ENCODE measurements at regions not wholly inside any gene's neighbourhood (a gene's known extent, or its start where the extent isn't known, plus 50 kb on each side); places are given as distances from the start of the nearest gene placed in this dataset.

GRCh38 chr2:2871480-2872308 is 505.9 kb downstream of the EIPR1 start:
- no peak for DNase-seq (ENCODE audit: low read depth)

- DNase-seq (ENCODE audit: low read depth): no peak
Measured at GRCh38 chr2:2870106-2870505, 507.5 kb downstream of the EIPR1 start.

- DNase-seq (ENCODE audit: low read depth): no peak
Measured at GRCh38 chr2:2869553-2869952, 508.1 kb downstream of the EIPR1 start.

- no peak for DNase-seq (ENCODE audit: low read depth)
Measured at GRCh38 chr2:2868085-2868484, 509.5 kb downstream of the EIPR1 start.

- DNase-seq (ENCODE audit: low read depth): no peak
Measured at GRCh38 chr2:2867397-2867979, 510.1 kb downstream of the EIPR1 start.

DNA sequence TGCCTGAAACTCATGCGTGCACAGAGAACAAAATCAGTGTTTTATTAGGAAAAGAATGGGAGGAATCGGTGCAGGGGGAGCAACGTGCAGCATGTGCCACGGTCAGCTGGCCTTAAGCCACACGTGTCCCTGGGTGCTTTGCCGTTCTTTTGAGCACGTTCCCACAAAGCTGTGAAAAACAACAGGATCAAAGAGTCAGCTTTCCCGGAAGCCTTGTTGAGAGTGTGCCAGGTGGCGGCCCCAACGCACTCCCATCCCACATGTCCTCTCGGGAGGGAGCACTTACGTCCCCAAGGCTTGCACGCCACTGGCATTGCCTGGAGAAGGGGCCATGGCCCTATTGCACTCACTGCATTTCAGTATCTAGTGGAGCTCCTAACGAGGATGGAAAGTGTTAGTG is 511.2 kb downstream of the EIPR1 start:
- no peak for DNase-seq (ENCODE audit: low read depth)

- no peak for DNase-seq (ENCODE audit: low read depth)
Measured at GRCh38 chr2:2862386-2862785, 515.2 kb downstream of the EIPR1 start.

DNA sequence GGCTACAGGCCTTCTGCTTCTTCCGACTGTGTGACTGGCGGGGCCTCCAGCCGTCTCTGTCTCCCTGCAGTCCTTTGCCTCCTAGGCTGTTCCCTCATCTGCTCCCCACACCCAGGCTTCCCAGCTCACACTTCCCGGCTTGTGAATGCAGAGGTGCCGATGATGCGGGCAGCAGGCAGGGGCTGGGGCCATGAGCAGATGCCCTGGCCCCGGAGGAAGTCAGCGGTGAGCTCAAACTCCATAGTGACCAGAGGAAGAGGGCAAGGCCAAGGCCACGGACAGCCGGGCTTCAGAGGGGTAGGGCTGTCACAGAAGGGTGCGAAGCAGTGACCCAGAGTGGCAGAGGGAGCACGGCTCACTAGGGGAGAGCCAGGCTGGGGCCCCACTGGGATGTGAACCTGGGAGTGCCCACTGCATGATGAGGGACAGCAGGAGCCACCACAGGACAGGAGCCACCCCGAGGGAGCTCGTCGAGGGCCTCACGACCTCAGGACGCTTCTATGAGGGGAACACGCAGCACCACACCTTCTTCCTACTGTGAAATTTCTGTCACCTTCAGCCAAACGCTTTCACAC is 515.9 kb downstream of the EIPR1 start:
- DNase-seq (ENCODE audit: low read depth): no peak

- DNase-seq (ENCODE audit: low read depth): no peak
Measured at GRCh38 chr2:2860589-2861300, 516.9 kb downstream of the EIPR1 start.

- DNase-seq (ENCODE audit: low read depth): no peak
Measured at GRCh38 chr2:2859732-2860131, 517.9 kb downstream of the EIPR1 start.

GRCh38 chr2:2859164-2859563 is 518.5 kb downstream of the EIPR1 start:
- DNase-seq (ENCODE audit: low read depth): no peak

DNA sequence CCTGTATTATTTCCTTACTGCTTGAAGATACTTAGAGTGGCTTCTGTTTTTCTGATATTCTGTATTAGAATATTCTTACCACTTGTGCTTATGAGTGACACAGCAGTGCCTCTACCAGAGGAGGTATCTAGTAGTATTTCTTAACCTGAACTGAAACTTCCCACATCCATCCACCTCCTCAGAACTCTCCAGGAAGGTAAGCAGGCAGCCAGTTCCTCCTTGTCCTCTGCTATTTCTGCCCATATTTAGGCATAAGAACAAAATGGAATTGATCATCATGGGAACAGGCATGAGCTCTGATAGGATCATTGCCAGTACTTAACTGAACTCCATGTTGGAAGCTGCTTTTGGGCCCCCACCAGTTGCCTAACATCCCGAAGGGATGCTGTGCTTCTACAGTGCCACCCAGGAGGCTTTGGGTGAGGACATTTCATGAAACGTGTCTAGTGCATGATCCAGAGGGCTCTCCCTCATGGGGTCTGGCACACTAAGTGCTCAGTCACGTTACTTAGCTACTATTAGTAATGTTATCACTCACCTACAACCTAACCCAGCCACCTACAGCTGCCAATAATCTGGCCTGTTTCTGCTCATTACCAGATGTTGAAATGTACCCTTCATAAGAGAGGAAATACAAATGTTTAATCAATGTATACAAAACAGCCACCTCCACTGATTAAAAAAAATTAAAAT is 520.7 kb downstream of the EIPR1 start:
- no peak for DNase-seq (ENCODE audit: low read depth)

DNA sequence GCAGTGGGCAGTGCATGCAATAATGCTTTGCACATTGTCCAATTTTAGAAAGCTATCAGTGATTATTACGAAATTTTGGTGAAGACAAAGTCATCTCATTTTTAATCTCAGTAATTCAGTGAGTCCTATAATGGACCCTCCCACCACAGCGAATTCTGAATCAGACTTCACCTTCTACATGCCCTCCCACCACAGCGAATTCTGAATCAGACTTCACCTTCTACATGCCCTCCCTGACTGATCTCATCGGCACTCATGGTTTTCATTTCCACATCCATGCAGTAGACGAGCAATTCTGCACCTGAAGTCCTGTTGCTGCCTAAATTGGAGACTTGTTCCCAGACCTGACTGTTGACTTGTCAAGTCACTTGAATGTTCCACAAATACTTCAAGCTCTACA is 522.3 kb downstream of the EIPR1 start:
- no peak for DNase-seq (ENCODE audit: low read depth)

GRCh38 chr2:2853346-2853745 is 522.3 kb upstream of the MYT1L start:
- no peak for DNase-seq (ENCODE audit: low read depth)

DNA sequence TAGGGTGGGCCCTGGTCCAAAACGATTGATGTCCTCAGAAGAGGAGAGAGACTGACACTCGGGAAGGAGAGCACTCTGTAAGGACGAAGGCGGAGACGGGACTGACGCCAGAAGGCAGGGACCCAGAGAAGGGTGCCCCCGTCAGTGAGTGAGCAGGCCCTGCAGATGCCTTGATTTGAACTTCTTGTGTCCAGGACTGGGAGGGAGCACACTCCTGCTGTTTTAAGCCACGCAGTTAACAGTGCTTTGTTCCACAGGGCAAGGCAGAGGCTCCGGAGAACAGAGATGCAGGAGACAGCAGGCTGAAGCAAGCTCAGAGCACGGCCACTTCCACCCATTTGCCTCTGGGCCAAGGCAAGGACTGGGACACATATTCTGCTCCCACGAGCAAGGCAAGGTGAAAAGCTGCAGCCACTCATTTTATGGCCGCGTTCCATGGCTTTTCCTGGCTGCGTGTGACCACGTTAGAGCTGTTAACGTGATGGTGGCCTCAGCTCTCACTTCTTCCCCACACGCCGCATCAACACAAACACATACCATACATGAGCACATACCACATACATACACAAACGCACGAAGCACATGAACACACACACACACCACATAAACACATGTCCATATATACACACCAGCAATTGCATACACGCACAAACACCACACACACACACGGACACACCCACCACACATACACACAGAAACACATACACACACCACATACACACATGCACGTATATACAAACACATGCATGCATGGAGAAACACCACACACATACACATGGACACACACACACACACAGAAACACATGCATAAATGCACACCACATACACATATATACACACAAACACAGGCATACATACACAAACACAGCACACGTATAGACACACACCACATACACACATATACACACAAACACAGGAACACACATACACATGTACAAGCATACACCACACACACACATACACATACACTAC is 521.0 kb upstream of the MYT1L start:
- no peak for DNase-seq (ENCODE audit: low read depth)

DNA sequence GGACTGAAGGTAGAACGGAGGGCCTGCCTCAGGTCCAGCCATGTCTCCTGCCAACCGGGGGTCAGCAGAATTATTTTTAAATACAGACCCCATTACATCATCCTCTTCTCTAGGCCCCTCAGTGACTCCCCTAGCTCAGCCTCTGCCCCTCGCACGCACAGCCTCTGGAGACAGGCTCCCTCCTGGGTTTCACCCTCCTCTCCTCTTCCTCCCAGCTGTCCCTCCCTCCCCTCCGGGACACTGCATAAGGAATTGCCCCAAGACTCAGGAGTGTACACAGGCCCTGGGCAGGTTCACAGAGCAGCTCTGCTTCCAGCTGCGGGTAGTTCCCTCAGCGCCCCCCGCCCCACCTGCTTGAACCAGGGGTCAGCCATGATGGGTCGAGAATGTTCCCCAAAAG is 520.2 kb upstream of the MYT1L start:
- DNase-seq (ENCODE audit: low read depth): no peak

- DNase-seq (ENCODE audit: low read depth): no peak
Measured at GRCh38 chr2:2850859-2851258, 519.8 kb upstream of the MYT1L start.

- no peak for DNase-seq (ENCODE audit: low read depth)
Measured at GRCh38 chr2:2850218-2850755, 519.2 kb upstream of the MYT1L start.

- no peak for DNase-seq (ENCODE audit: low read depth)
Measured at GRCh38 chr2:2849464-2850217, 518.6 kb upstream of the MYT1L start.
